H1 (cell line): ENCODE measurements at regions not wholly inside any gene's neighbourhood (a gene's known extent, or its start where the extent isn't known, plus 50 kb on each side); places are given as distances from the start of the nearest gene placed in this dataset.

Experiments used
- CTCF ChIA-PET: fragments of 300-600 bp; sonication (Branson Sonifier 250); formaldehyde crosslinking; loops from one replicate; lab custom pipeline; 2021; ENCODE audit not compliant: partially characterized antibody; lab: Charles Lee
- POLR2A ChIA-PET: fragments of 300-600 bp; sonication (Branson Sonifier 250); formaldehyde crosslinking; loops from one replicate; lab custom pipeline; 2021; ENCODE audit warnings: inconsistent platforms; ENCODE audit not compliant: partially characterized antibody; lab: Charles Lee
- DNase-seq, 2 experiments: peaks; one replicate each; pipeline versions ENCODE4 v3.0.0 to v3.0.0-alpha.2; 2010 to 2022; ENCODE audit warnings: low spot score in 2 of 2, low read depth in 1 of 2, mixed read lengths in 1 of 2
- FAIRE-seq: peaks from 2 replicates; lab custom pipeline; 2011; peaks lifted over from hg19 to GRCh38; lab: Jason Lieb, UNC
- H2AFZ ChIP-seq: 2 replicates; pipeline ENCODE4 v1.8.1; 2012; ENCODE audit warnings: low read length, inconsistent platforms
- H2AK5ac ChIP-seq: 2 replicates; pipeline ENCODE4 v1.6.1; 2013; ENCODE audit warnings: low read depth, low read length
- H2BK120ac ChIP-seq: replicated peaks from 2 replicates; pipeline ENCODE3; 2013; ENCODE audit warnings: low read depth, low read length, inconsistent platforms
- H2BK12ac ChIP-seq: 2 replicates; pipeline ENCODE4 v1.6.1; 2013; ENCODE audit warnings: low read depth, low read length
- H2BK15ac ChIP-seq: 2 replicates; pipeline ENCODE4 v1.6.1; 2013; ENCODE audit warnings: low read length
- H2BK20ac ChIP-seq: 2 replicates; pipeline ENCODE4 v1.6.1; 2013; ENCODE audit warnings: low read length
- H2BK5ac ChIP-seq: 2 replicates; pipeline ENCODE4 v1.6.1; 2013; ENCODE audit warnings: low read depth, low read length
- H3K14ac ChIP-seq: 2 replicates; pipeline ENCODE4 v1.6.1; 2013; ENCODE audit warnings: inconsistent platforms; ENCODE audit not compliant: insufficient read length
- H3K18ac ChIP-seq: 2 replicates; pipeline ENCODE4 v1.6.1; 2013; ENCODE audit warnings: low read length; ENCODE audit errors: extremely low read depth
- H3K23ac ChIP-seq: 2 replicates; pipeline ENCODE4 v1.6.1; 2013; ENCODE audit warnings: inconsistent platforms; ENCODE audit not compliant: insufficient read length
- H3K23me2 ChIP-seq: 2 replicates; pipeline ENCODE4 v1.6.1; 2013; ENCODE audit warnings: low read depth, low read length
- H3K27ac ChIP-seq: 2 replicates; pipeline ENCODE4 v1.6.1; 2011; ENCODE audit warnings: low read depth, low read length, inconsistent platforms
- H3K27me3 ChIP-seq, 4 experiments: replicated peaks in 1 of 4; 1 replicate in 1 of 4; 2 replicates in 3 of 4; pipeline versions ENCODE4 v1.6.1 to v1.8.1; 2011 to 2013; ENCODE audit warnings: low read length in 3 of 4, mild to moderate bottlenecking in 3 of 4, inconsistent platforms in 2 of 4, mixed read lengths in 2 of 4, moderate library complexity in 1 of 4; ENCODE audit not compliant: control insufficient read depth in 3 of 4, insufficient read depth in 3 of 4; ENCODE audit errors: extremely low read depth in 1 of 4
- H3K36me3 ChIP-seq, 4 experiments: 2 replicates each; pipeline versions ENCODE4 v1.6.1 to v1.8.1; 2011 to 2013; ENCODE audit warnings: mild to moderate bottlenecking in 4 of 4, low read length in 3 of 4, moderate library complexity in 2 of 4, control low read depth in 1 of 4, inconsistent platforms in 1 of 4; ENCODE audit not compliant: insufficient read depth in 4 of 4, control insufficient read depth in 2 of 4
- H3K4ac ChIP-seq: replicated peaks from 2 replicates; pipeline ENCODE3; 2013; ENCODE audit warnings: low read length, low read depth, mixed read lengths, inconsistent platforms; ENCODE audit not compliant: insufficient read length
- H3K4me1 ChIP-seq, 4 experiments: replicated peaks in 1 of 4; 1 replicate in 1 of 4; 2 replicates in 3 of 4; pipeline versions ENCODE4 v1.6.1 to v1.8.1; 2011 to 2013; ENCODE audit warnings: low read length in 3 of 4, inconsistent platforms in 2 of 4, mixed read lengths in 1 of 4; ENCODE audit not compliant: insufficient read depth in 4 of 4, control insufficient read depth in 3 of 4
- H3K4me2 ChIP-seq, 2 experiments: 2 replicates each; pipeline versions ENCODE4 v1.6.1 to v1.8.1; 2011 to 2013; ENCODE audit warnings: low read depth in 2 of 2, low read length in 2 of 2, control low read depth in 1 of 2, inconsistent platforms in 1 of 2, mild to moderate bottlenecking in 1 of 2; ENCODE audit not compliant: insufficient read depth in 1 of 2
- H3K4me3 ChIP-seq, 4 experiments: fragments of 200-600, 300-600 bp in 1 of 4; sonication (generic), shearing (Covaris generic), sonication (Bioruptor Twin) in 1 of 4; 2 replicates each; pipeline versions ENCODE4 v1.5.1 to v1.8.1; 2011 to 2016; ENCODE audit warnings: low read length in 4 of 4, low read depth in 3 of 4, control low read depth in 2 of 4, inconsistent platforms in 2 of 4, mild to moderate bottlenecking in 2 of 4, mixed read lengths in 1 of 4, moderate library complexity in 1 of 4; ENCODE audit not compliant: insufficient read depth in 2 of 4; ENCODE audit errors: extremely low read depth in 1 of 4
- H3K56ac ChIP-seq: replicated peaks from 2 replicates; pipeline ENCODE3; 2013; ENCODE audit warnings: low read depth, mild to moderate bottlenecking, mixed read lengths, low read length, inconsistent platforms; ENCODE audit not compliant: insufficient read length
- H3K79me1 ChIP-seq: 2 replicates; pipeline ENCODE4 v1.6.1; 2013; ENCODE audit warnings: low read depth, low read length, control low read depth
- H3K79me2 ChIP-seq, 2 experiments: 2 replicates each; pipeline versions ENCODE4 v1.6.1 to v1.8.1; 2012 to 2013; ENCODE audit warnings: low read length in 2 of 2, mild to moderate bottlenecking in 2 of 2, inconsistent platforms in 1 of 2; ENCODE audit not compliant: insufficient read depth in 2 of 2, control insufficient read depth in 1 of 2
- H3K9ac ChIP-seq, 4 experiments: replicated peaks in 1 of 4; 1 replicate in 1 of 4; 2 replicates in 3 of 4; pipeline versions ENCODE4 v1.6.1 to v1.8.1; 2011 to 2013; ENCODE audit warnings: low read depth in 3 of 4, low read length in 3 of 4, control low read depth in 2 of 4, mild to moderate bottlenecking in 2 of 4, moderate library complexity in 2 of 4, inconsistent platforms in 1 of 4; ENCODE audit errors: extremely low read depth in 1 of 4
- H3K9me3 ChIP-seq, 2 experiments: 2 replicates each; pipeline versions ENCODE4 v1.6.1 to v1.8.1; 2012 to 2013; ENCODE audit warnings: mild to moderate bottlenecking in 2 of 2, moderate library complexity in 2 of 2, control low read depth in 1 of 2, inconsistent platforms in 1 of 2, low read depth in 1 of 2, low read length in 1 of 2, mixed read lengths in 1 of 2; ENCODE audit not compliant: insufficient read depth in 2 of 2
- H4K20me1 ChIP-seq, 2 experiments: replicated peaks in 1 of 2; 2 replicates each; pipeline versions ENCODE3 to v1.8.1; 2011 to 2013; ENCODE audit warnings: inconsistent platforms in 2 of 2, low read length in 2 of 2, mild to moderate bottlenecking in 1 of 2; ENCODE audit not compliant: insufficient read depth in 2 of 2, control insufficient read depth in 1 of 2
- H4K5ac ChIP-seq: 2 replicates; pipeline ENCODE4 v1.6.1; 2013; ENCODE audit warnings: low read length, low read depth, mixed read lengths, inconsistent platforms; ENCODE audit not compliant: insufficient read length
- H4K8ac ChIP-seq: 2 replicates; pipeline ENCODE4 v1.8.0; 2013; ENCODE audit warnings: mild to moderate bottlenecking, moderate library complexity, low read length, inconsistent platforms; ENCODE audit not compliant: insufficient read depth; ENCODE audit errors: extremely low read depth
- H4K91ac ChIP-seq: replicated peaks from 2 replicates; pipeline ENCODE3; 2013; ENCODE audit warnings: low read length, mixed read lengths, inconsistent platforms; ENCODE audit not compliant: insufficient read length
- ASH2L ChIP-seq: fragments of 200-600, 300-600 bp; sonication (generic); IDR thresholded peaks from one replicate; pipeline ENCODE4 v1.7.1; 2017; ENCODE audit warnings: low read length
- ATF3 ChIP-seq: IDR thresholded peaks from 2 replicates; pipeline ENCODE4 v1.6.1; 2011; ENCODE audit warnings: low read depth, mild to moderate bottlenecking, low read length; ENCODE audit not compliant: insufficient read depth
- BCL11A ChIP-seq, 2 experiments: IDR thresholded peaks; one replicate each; pipeline ENCODE4 v1.6.1; 2011; ENCODE audit warnings: low read depth in 2 of 2, low read length in 2 of 2, mild to moderate bottlenecking in 2 of 2
- CREB1 ChIP-seq: IDR thresholded peaks from 2 replicates; pipeline ENCODE4 v1.6.1; 2012; ENCODE audit warnings: inconsistent platforms
- EGR1 ChIP-seq: IDR thresholded peaks from 2 replicates; pipeline ENCODE4 v1.6.1; 2011; ENCODE audit warnings: low read depth, low read length, borderline replicate concordance
- GABPA ChIP-seq: IDR thresholded peaks from 2 replicates; pipeline ENCODE4 v1.6.1; 2011; ENCODE audit warnings: mild to moderate bottlenecking, low read length, moderate library complexity, borderline replicate concordance; ENCODE audit not compliant: insufficient read depth
- MAX ChIP-seq: IDR thresholded peaks from 2 replicates; pipeline ENCODE4 v1.6.1; 2012; ENCODE audit warnings: inconsistent platforms
- NANOG ChIP-seq: IDR thresholded peaks from 2 replicates; pipeline ENCODE4 v1.6.1; 2011; ENCODE audit warnings: low read length, low read depth, mild to moderate bottlenecking, inconsistent platforms; ENCODE audit not compliant: insufficient read depth, poor library complexity, severe bottlenecking
- POLR2A ChIP-seq, 2 experiments: IDR thresholded peaks; 1 replicate in 1 of 2; 2 replicates in 1 of 2; pipeline ENCODE4 v1.6.1; 2011; ENCODE audit warnings: low read depth in 2 of 2, low read length in 2 of 2, mild to moderate bottlenecking in 2 of 2; ENCODE audit errors: control extremely low read depth in 1 of 2
- POU5F1 ChIP-seq: IDR thresholded peaks from 2 replicates; pipeline ENCODE4 v1.6.1; 2011; ENCODE audit warnings: low read depth, mild to moderate bottlenecking, low read length, moderate library complexity
- RXRA ChIP-seq: IDR thresholded peaks from 2 replicates; pipeline ENCODE4 v1.6.1; 2011; ENCODE audit warnings: low read depth, mild to moderate bottlenecking, low read length, moderate library complexity; ENCODE audit not compliant: insufficient read depth
- SIRT6 ChIP-seq: IDR thresholded peaks from one replicate; pipeline ENCODE4 v1.7.1; 2012; ENCODE audit warnings: low read length, inconsistent platforms
- SP1 ChIP-seq: IDR thresholded peaks from 2 replicates; pipeline ENCODE4 v1.6.1; 2011; ENCODE audit warnings: low read depth, low read length
- TAF1 ChIP-seq: IDR thresholded peaks from 2 replicates; pipeline ENCODE4 v1.6.1; 2011; ENCODE audit warnings: mild to moderate bottlenecking, low read depth, low read length
- ZNF274 ChIP-seq: IDR thresholded peaks from 2 replicates; pipeline ENCODE4 v1.7.0; 2012; ENCODE audit warnings: low read length, borderline replicate concordance; ENCODE audit errors: extremely low read depth
- WGBS, 2 experiments: shearing (Covaris generic) in 1 of 2; methylation state at CpG; one replicate each; pipeline versions ENCODE4 v1.1.6 to v1.1.7; 2013 to 2015; ENCODE audit warnings: low lambda C conversion rate in 2 of 2, mixed read lengths in 2 of 2, inconsistent platforms in 1 of 2, low coverage in 1 of 2, missing lambda C conversion rate in 1 of 2; ENCODE audit not compliant: insufficient replicate concordance in 2 of 2, insufficient coverage in 1 of 2, insufficient read length in 1 of 2; ENCODE audit errors: extremely low coverage in 1 of 2, missing lambda C conversion rate in 1 of 2; 5-methylcytosine and 5-hydroxymethylcytosine counted together

DNA sequence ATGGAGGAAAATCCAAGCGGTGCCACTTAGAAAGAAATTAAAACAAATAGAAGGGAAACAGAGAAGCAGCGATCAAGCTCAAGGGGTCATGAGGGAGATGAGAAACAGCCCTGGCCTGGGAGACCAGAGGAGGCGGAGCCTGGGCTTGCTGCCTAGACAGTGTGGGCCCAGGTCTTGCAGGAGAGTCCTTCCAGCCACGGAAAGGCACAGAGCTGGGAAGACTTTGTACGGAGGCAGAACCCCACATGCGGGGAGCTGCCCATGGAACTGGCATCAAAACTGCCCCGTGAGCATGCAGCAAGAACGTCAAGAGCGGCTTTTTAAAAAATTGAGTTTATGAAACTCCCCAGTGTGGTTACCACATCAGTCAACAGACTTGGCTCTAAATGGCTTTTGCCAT is 119.4 kb downstream of the IRX1 start:
- Histone ChIP-seq H2AFZ (no peak overlapping the region), H3K9me3 (no peaks in the 10 kb centered on the region), H3K4ac (no peak overlapping the region), H3K18ac (no peak overlapping the region), H3K23me2 (no peaks in the 10 kb centered on the region), H2AK5ac (no peak overlapping the region), H4K20me1 (no peaks in the 10 kb centered on the region), H4K91ac (no peak overlapping the region), H2BK20ac (no peak overlapping the region), H3K79me2 (no peaks in the 10 kb centered on the region), H3K4me2 (no peak overlapping the region), H3K56ac (no peak overlapping the region), H2BK12ac (no peak overlapping the region), H2BK120ac (no peak overlapping the region), H3K4me1 (peaks cover 0 to 3% (median 1%) of the 10 kb centered on the region in 4 experiments; a peak in 2 of 7 replicates), H2BK5ac (no peak overlapping the region), H3K27me3 (no peaks in the 10 kb centered on the region), H2BK15ac (no peak overlapping the region), H3K9ac (no peak overlapping the region), H3K27ac (no peak overlapping the region), H4K8ac (no peak overlapping the region), H3K23ac (no peak overlapping the region), H3K79me1 (no peaks in the 10 kb centered on the region), H4K5ac (no peak overlapping the region), H3K36me3 (no peaks in the 10 kb centered on the region), H3K14ac (no peak overlapping the region), H3K4me3 (no peak overlapping the region)
- FAIRE-seq (no peak), DNase-seq (no peak)
- WGBS, 2 experiments: 79% methylated on average over 9 of the region's 9 CpGs; no CpG with 5 or more reads in 1 of the 2 experiments
- ChIA-PET CTCF (interaction anchor here (0.6 to 0.7 kb wide), 2 partner anchors 18 to 112 kb away, joined by 3 read pairs; no protein-coding TSS in a partner anchor), POLR2A (no interaction called here)
- TF ChIP-seq NANOG (no peak), BCL11A (IDR thresholded peaks at IDR 0.05; ENCODE audit: low read depth in 2 of 2, low read length in 2 of 2) (no peak), ATF3 (no peak), GABPA (no peak), MAX (no peak), ZNF274 (no peak), SP1 (no peak), RXRA (no peak), TAF1 (no peak), ASH2L (no peak), SIRT6 (no peak), POLR2A (IDR thresholded peaks at IDR 0.05; ENCODE audit: control extremely low read depth in 1 of 2, low read depth in 2 of 2, low read length in 2 of 2) (no peak), CREB1 (no peak), EGR1 (no peak), POU5F1 (no peak)
